BLaER1 treated with 17β-estradiol and CSF1 and Interleukin-3, amounts not matched to agents 10 nM and 100 nM (cell line): ENCODE measurements at regions not wholly inside any gene's neighbourhood (a gene's known extent, or its start where the extent isn't known, plus 50 kb on each side); places are given as distances from the start of the nearest gene placed in this dataset.

Experiments used
- H3K27ac ChIP-seq, 11 experiments: shearing (Covaris generic); formaldehyde crosslinking; 2 replicates each; pipeline ENCODE4 v1.8.1; 2022
- H3K27me3 ChIP-seq, 11 experiments: shearing (Covaris generic); formaldehyde crosslinking; 2 replicates each; pipeline ENCODE4 v1.8.1; 2022
- H3K36me3 ChIP-seq, 11 experiments: shearing (Covaris generic); formaldehyde crosslinking; 2 replicates each; pipeline ENCODE4 v1.8.1; 2022
- H3K4me1 ChIP-seq, 10 experiments: shearing (Covaris generic); formaldehyde crosslinking; 2 replicates each; pipeline ENCODE4 v1.8.1; 2022
- H3K4me2 ChIP-seq, 11 experiments: shearing (Covaris generic); formaldehyde crosslinking; 2 replicates each; pipeline ENCODE4 v1.8.1; 2022
- H3K4me3 ChIP-seq, 10 experiments: shearing (Covaris generic); formaldehyde crosslinking; 2 replicates each; pipeline ENCODE4 v1.8.1; 2022
- H3K9ac ChIP-seq, 11 experiments: shearing (Covaris generic); formaldehyde crosslinking; 2 replicates each; pipeline ENCODE4 v1.8.1; 2022
- H3K9me3 ChIP-seq, 11 experiments: shearing (Covaris generic); formaldehyde crosslinking; replicated peaks in 1 of 11; 2 replicates each; pipeline ENCODE4 v1.8.1; 2022
- H4K20me1 ChIP-seq, 11 experiments: shearing (Covaris generic); formaldehyde crosslinking; 2 replicates each; pipeline ENCODE4 v1.8.1; 2022
- Cebpa-rat ChIP-seq, 11 experiments: shearing (Covaris generic); IDR thresholded peaks; 2 replicates each; pipeline ENCODE4 v1.8.1; 2022

GRCh38 chr6:50925548-50925947 lies 106.9 kb downstream of the TFAP2B start:
- Histone ChIP-seq H4K20me1 (no peaks in the 10 kb centered on the region), H3K27ac (no peak overlapping the region), H3K4me2 (no peak overlapping the region), H3K4me3 (no peak overlapping the region), H3K4me1 (peaks cover 0 to 6% (median 0%) of the 10 kb centered on the region in 10 experiments; a peak in 2 of 20 replicates), H3K9me3 (peaks cover 15 to 20% (median 18%) of the 10 kb centered on the region in 11 experiments), H3K36me3 (no peaks in the 10 kb centered on the region), H3K27me3 (no peaks in the 10 kb centered on the region), H3K9ac (no peak overlapping the region)
- TF ChIP-seq Cebpa-rat (IDR thresholded peaks at IDR 0.05) = no peak

GRCh38 chr6:50925981-50926380 lies 107.3 kb downstream of the TFAP2B start:
- Histone ChIP-seq H3K9me3 (peaks cover 14 to 16% (median 15%) of the 10 kb centered on the region in 11 experiments), H3K9ac (no peak overlapping the region), H3K27ac (no peak overlapping the region), H3K36me3 (no peaks in the 10 kb centered on the region), H3K4me2 (no peak overlapping the region), H3K27me3 (no peaks in the 10 kb centered on the region), H3K4me3 (no peak overlapping the region), H4K20me1 (no peaks in the 10 kb centered on the region), H3K4me1 (peaks cover 0 to 6% (median 0%) of the 10 kb centered on the region in 10 experiments; a peak in 2 of 20 replicates)
- no peak for TF ChIP-seq Cebpa-rat (IDR thresholded peaks at IDR 0.05)

GRCh38 chr6:50927800-50928199 lies 109.1 kb downstream of the TFAP2B start:
- H3K36me3 ChIP-seq = no peaks in the 10 kb centered on the region
- H3K9ac ChIP-seq = no peak overlapping the region
- H3K4me2 ChIP-seq = no peak overlapping the region
- no peaks in the 10 kb centered on the region for H4K20me1 ChIP-seq
- H3K27ac ChIP-seq = no peak overlapping the region
- no peaks in the 10 kb centered on the region for H3K9me3 ChIP-seq
- TF ChIP-seq Cebpa-rat (IDR thresholded peaks at IDR 0.05) = no peak
- no peak overlapping the region for H3K4me3 ChIP-seq
- peaks cover 0 to 6% (median 0%) of the 10 kb centered on the region in 10 experiments; a peak in 2 of 20 replicates for H3K4me1 ChIP-seq
- no peaks in the 10 kb centered on the region for H3K27me3 ChIP-seq

DNA sequence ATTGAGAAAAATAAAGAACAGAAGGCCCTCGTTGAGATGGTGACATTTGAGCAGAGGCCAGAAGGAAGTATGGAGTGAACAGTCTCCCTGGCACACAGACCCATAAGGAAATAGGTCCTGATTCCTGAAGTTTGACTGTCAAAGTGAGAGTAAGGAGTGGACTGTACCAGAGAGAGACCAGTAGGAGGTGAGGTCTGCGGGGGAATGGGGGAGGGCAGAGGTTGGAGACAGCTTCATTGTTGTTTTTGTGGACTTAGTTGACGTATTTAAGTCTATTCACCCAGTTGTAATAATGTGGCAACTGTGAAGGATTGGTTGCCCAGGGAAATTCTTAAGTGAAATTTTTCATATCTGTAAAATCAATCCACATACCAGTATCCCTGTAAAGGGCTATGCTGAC lies 110.7 kb downstream of the TFAP2B start:
- no peak overlapping the region for H3K27ac ChIP-seq
- H3K4me3 ChIP-seq = no peak overlapping the region
- no peaks in the 10 kb centered on the region for H3K4me1 ChIP-seq
- H3K9ac ChIP-seq = no peak overlapping the region
- TF ChIP-seq Cebpa-rat (IDR thresholded peaks at IDR 0.05) = no peak
- H3K9me3 ChIP-seq = no peaks in the 10 kb centered on the region
- no peaks in the 10 kb centered on the region for H3K27me3 ChIP-seq
- no peak overlapping the region for H3K4me2 ChIP-seq
- H4K20me1 ChIP-seq = no peaks in the 10 kb centered on the region
- no peaks in the 10 kb centered on the region for H3K36me3 ChIP-seq

- Histone ChIP-seq H3K36me3 (no peaks in the 10 kb centered on the region), H4K20me1 (no peaks in the 10 kb centered on the region), H3K9ac (no peak overlapping the region), H3K4me2 (peak overlapping the region in 2 of 11 experiments; percentile 23 to 54; a peak in 3 of 22 replicates), H3K4me1 (peaks cover 0 to 19% (median 0%) of the 10 kb centered on the region in 10 experiments; a peak in 5 of 20 replicates), H3K27me3 (no peaks in the 10 kb centered on the region), H3K4me3 (no peak overlapping the region), H3K27ac (peak overlapping the region in 3 of 11 experiments; percentile 21 to 72 (median 32); a peak in 3 of 22 replicates), H3K9me3 (no peaks in the 10 kb centered on the region)
- TF ChIP-seq Cebpa-rat (IDR thresholded peaks at IDR 0.05) = no peak
These were observed 116.8 kb downstream of the TFAP2B start for GRCh38 chr6:50935442-50935841.

DNA sequence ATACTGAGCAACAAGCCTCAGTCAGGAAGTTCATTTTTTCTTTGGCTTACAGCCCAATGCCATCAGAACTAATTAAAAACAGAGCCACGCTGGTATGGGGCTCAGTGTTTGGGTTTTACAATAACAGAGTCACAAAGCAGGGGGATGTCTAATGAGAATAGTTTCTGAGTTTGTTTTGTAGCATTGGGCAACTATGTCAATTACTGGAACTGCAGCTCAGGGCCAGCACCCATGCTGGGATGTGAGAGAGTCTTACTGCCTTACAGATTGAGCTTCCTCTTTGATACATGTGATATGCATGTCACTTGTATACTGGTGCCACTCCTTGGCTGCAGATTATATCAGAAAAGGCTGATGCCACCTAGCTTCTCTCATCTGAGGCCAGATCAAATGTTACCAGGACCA lies 117.6 kb downstream of the TFAP2B start:
- H3K4me3 ChIP-seq = no peak overlapping the region
- H3K4me1 ChIP-seq = peaks cover 0 to 19% (median 0%) of the 10 kb centered on the region in 10 experiments; a peak in 5 of 20 replicates
- H3K27me3 ChIP-seq = no peaks in the 10 kb centered on the region
- H4K20me1 ChIP-seq = no peaks in the 10 kb centered on the region
- H3K27ac ChIP-seq = peak overlapping the region in 3 of 11 experiments; percentile 21 to 72 (median 32); a peak in 4 of 22 replicates
- no peak overlapping the region for H3K9ac ChIP-seq
- H3K4me2 ChIP-seq = peak overlapping the region in 4 of 11 experiments; percentile 18 to 54 (median 33); a peak in 6 of 22 replicates
- no peak for TF ChIP-seq Cebpa-rat (IDR thresholded peaks at IDR 0.05)
- no peaks in the 10 kb centered on the region for H3K36me3 ChIP-seq
- H3K9me3 ChIP-seq = no peaks in the 10 kb centered on the region

DNA sequence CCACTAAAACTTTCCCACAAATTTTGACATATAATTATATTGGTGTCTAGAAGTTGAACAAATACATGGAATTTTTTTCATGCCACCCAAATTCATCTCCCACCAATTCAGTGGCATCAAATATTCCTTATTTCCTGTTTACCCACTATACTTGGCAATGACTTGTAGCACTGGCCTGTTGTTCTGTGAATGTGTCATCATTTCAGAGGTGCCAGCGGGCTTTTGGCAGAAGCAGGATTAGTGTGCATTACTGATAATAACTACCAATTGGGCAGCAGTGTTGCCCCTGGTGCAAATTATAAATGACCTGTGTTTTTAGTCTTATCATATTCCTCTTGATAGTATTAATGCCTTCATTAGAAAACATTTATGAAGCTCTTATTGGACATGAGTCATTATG lies 121.3 kb downstream of the TFAP2B start:
- Histone ChIP-seq H3K4me1 (peaks cover 0 to 19% (median 0%) of the 10 kb centered on the region in 10 experiments; a peak in 5 of 20 replicates), H3K4me2 (no peak overlapping the region), H3K27me3 (no peaks in the 10 kb centered on the region), H4K20me1 (no peaks in the 10 kb centered on the region), H3K9ac (no peak overlapping the region), H3K9me3 (no peaks in the 10 kb centered on the region), H3K36me3 (no peaks in the 10 kb centered on the region), H3K4me3 (no peak overlapping the region), H3K27ac (no peak overlapping the region)
- no peak for TF ChIP-seq Cebpa-rat (IDR thresholded peaks at IDR 0.05)

- Histone ChIP-seq H3K4me2 (no peak overlapping the region), H3K4me1 (no peaks in the 10 kb centered on the region), H3K36me3 (no peaks in the 10 kb centered on the region), H3K9me3 (no peaks in the 10 kb centered on the region), H3K4me3 (no peak overlapping the region), H3K27me3 (no peaks in the 10 kb centered on the region), H4K20me1 (no peaks in the 10 kb centered on the region), H3K27ac (no peak overlapping the region), H3K9ac (no peak overlapping the region)
- no peak for TF ChIP-seq Cebpa-rat (IDR thresholded peaks at IDR 0.05)
These were observed 127.1 kb downstream of the TFAP2B start for GRCh38 chr6:50945789-50946188.

DNA sequence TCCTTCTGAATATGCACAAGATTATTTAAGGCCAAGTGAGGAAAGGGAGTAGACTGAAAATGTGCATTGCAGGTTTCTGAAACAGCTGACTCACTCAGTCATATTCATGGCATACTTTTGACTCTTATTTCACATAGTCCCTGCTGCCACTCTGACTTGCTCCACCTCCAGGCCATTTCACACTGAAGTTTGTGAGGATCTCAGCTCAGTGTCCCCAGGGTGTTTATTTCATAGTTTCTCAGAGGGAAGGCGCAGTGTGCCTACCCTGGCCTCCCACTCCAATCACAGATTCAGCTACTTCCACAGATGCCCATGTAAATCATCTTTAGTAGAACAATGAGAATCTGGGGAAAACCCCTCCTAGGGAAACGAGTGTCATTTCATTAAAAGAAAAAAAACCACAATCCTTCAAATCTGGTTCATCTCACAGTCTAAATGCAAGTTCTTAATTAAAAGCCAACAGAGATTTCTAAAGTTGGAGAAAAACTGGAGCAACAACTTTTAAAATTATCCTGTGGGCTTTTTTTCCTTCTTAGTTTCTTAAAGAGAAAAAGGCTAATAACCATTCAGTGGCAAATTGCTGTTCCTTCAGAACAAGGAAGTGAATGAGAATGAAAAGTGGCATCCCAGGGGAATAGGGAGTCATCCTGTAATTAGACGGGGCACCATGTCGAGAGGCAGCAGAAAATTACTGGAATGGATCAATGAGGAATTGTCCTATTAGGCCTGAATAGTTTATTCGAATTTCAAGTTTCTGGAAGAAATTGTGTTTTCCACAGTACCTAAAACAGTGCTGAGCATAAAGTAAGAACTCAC lies 133.6 kb downstream of the TFAP2B start:
- Histone ChIP-seq H3K27me3 (no peaks in the 10 kb centered on the region), H3K4me3 (no peak overlapping the region), H3K9me3 (no peaks in the 10 kb centered on the region), H3K36me3 (no peaks in the 10 kb centered on the region), H3K27ac (no peak overlapping the region), H3K4me1 (peaks cover 0 to 13% (median 8%) of the 10 kb centered on the region in 10 experiments; a peak in 13 of 20 replicates), H3K4me2 (peak overlapping the region in 9 of 11 experiments; percentile 5 to 62 (median 16); a peak in 10 of 22 replicates), H4K20me1 (no peaks in the 10 kb centered on the region), H3K9ac (no peak overlapping the region)
- TF ChIP-seq Cebpa-rat (IDR thresholded peaks at IDR 0.05) = no peak
